EH (cell line): ENCODE measurements at regions not wholly inside any gene's neighbourhood (a gene's known extent, or its start where the extent isn't known, plus 50 kb on each side); places are given as distances from the start of the nearest gene placed in this dataset.

ENCODE experiments used
- DNase-seq: peaks from one replicate; pipeline ENCODE4 v3.0.0-alpha.2; 2015; ENCODE audit warnings: low read depth

DNA sequence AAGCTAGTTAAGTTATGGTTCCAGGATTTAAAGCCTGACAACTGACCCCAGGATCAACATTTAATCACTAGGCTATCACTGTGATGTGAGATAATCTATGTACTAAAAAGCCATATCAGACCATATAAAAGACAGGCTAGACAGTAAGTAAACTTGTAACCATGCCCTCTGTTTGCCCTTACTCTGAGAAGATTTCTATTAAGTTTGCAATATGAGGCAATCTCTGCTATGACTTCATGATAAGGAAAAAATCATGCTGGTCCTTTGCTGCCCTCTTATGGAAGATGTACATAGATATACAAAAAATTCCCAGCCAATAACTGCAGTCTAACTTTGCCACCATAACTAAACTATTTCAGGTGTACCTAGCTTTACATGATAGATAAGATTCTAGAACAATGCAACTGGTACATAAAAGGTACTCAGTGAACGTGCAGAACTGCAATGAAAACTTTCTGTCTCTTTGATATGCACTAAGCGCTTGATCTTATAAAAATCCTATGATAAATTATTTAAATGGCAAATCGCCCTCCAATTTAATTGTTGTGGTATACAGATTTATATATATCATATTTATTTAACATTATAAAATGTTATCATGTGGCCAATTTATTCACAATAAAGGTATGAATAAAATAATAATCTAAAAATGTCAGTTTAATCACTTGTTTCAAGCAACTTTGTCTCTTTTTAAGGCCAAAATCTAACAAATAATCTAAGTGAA is 70.5 kb downstream of the FAM217A start:
- peak; percentile 87 for DNase-seq

DNA sequence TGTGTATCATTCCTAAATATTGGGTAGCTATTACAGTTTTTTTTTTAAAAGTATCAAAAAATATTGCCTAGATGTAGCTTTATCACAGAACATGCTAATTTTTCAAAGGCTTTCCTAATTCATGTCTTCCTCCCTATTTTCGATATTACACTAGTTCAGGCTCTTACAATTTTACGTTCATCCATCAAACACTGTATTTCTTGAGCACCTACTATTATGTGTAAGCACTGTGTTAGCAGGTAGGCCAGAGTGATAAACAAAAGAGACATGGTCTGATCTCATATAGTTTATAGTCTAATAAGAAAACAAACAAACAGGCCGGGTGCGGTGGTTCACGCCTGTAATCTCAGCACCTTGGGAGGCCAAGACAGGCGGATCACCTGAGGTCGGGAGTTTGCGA is 69.5 kb downstream of the FAM217A start:
- no peak for DNase-seq

DNA sequence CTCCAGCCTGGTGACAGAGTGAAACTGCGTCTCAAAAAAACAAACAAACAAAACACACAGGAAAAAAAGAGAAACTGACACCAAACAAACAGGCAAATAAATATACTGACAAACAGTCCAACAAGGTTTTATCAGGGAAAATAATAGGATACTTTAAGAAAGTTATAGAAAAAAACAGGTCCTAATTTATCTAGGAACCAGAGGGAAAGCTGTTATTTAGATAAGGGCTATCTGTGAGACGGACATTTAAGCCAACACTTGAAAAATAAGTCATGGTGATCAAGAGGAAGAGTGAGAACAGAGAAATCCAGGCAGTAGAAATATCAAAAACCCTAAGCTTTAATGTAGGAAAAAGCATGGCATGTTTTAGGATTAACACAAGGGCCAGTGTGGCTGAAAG is 68.9 kb downstream of the FAM217A start:
- no peak for DNase-seq

DNA sequence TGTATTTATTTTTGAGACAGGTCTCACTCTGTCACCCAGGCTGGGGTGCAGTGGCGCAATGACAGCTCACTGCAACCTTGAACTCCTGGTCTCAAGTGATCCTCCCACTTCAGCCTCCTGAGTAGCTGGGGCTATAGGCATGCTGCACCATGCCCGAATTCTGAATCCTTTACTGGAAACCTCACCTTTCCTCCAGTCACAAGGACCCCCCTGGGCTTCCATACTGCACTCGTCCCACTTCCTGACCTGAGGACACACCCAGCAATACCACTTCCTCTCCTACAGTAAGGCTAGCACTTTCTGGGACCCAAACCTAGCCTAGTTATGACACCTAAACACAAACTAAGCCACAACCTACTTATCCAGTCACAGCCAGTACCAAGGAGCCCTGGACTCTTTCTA is 68.2 kb downstream of the FAM217A start:
- no peak for DNase-seq

DNA sequence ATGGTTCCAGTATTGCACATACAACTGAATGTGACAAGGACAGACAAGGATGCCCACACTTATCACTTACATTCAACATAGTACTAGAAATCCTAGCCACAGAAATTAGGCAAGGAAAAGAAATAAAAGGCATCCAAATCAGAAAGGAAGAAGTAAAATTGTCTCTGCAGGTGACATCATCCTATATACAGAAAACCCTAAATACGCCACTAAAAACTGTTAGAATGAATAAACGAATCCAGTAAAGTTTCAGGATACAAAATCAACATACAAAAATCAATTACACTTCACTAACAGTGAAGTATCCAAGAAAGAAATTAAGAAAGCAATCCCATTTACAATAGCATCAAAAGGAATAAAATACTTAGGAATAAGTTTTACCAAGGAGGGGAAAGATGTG is 66.1 kb downstream of the FAM217A start:
- DNase-seq = no peak

DNA sequence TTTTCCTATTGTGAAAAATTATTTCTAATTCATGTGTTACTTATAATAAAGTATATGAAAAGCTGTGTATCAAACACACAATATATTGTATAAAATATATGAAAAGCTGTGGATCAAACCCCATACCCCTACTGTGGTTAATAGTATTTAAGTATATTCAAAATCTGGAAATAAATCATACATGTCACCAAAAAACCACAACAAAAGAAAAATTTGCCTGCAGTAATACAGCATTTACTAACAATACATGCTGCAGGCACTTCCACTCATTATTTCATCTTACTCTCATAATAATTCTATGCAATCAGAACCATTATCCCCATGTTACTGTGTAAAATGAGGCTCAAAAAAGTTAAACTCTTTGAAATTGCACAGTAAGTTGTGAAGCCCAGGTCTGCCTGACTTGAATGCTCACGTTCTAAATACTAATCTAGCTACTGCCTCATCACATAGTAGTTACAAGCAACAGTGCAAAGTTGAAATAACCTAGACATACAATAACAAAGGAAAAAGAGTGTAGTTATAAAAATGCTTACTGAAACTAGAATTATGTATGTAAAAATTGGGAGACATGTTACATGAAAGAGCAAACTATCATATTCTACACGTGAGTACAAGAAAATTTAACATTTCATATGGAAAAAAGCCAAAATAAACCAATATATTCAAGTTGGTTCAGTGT is 61.7 kb downstream of the FAM217A start:
- no peak for DNase-seq

DNA sequence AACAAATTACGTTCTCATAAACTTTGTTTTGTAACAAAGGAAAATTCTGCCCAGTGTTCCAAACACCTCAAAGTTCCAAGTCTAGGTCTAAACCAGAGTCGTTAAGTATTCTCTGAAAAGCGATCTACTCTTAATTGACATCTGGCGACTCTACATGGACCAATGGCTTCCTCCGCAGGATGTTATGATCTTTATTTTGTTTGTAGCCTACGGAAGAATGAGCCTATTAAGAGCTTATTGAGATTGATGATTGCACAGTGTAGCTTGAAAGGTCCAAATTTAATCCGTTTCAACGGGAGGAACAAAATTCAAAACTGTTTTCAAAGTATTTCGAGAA is 61.1 kb downstream of the FAM217A start:
- peak; percentile 55 for DNase-seq

DNA sequence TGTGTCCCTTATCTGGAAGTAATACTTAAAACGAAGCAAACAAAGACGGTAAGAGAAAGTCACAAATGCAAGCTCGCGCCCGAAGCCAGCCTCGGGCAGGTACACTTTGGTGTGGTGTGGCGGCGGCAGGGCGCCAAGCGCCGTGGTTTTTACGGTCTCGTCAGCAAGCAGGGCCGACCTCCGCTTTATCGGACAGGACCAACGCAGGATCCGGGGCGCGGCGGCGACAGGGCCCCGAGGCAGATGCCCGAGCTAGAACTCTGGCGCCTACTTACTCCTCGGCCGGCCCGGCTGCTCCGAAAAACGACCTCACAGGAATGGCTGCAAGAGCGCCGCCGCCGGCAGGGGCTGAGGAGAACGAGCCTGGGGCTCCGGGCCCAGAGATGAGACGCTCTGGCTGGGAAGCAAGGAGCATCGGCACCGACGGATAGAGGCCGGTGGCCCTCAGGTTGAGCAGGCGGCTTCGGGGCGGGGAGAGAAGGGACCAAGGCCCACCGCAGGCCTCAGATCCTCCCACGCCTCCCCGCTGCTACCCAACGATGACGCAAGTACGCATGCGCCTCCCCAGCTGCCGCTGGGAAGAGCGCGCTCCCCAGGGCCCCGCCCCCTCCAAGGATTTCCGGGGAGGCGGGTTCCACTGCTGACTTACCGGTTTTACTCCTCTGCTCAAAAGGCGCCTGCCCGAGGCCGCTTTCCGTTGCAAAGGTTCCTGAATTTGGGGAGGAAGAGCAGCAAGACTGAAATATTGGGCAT is 60.6 kb downstream of the FAM217A start:
- peak; percentile 96 for DNase-seq
